Activated naive CD8-positive, alpha-beta T cell treated with anti-CD3 and anti-CD28 coated beads, Interleukin-2, amount 50 U/mL, for 16 hours (primary cell): ENCODE measurements at regions not wholly inside any gene's neighbourhood (a gene's known extent, or its start where the extent isn't known, plus 50 kb on each side); places are given as distances from the start of the nearest gene placed in this dataset.

Experiments
- DNase-seq: peaks from one replicate; pipeline ENCODE4 v3.0.0-alpha.2; 2020; ENCODE audit warnings: low read depth, low spot score

DNA sequence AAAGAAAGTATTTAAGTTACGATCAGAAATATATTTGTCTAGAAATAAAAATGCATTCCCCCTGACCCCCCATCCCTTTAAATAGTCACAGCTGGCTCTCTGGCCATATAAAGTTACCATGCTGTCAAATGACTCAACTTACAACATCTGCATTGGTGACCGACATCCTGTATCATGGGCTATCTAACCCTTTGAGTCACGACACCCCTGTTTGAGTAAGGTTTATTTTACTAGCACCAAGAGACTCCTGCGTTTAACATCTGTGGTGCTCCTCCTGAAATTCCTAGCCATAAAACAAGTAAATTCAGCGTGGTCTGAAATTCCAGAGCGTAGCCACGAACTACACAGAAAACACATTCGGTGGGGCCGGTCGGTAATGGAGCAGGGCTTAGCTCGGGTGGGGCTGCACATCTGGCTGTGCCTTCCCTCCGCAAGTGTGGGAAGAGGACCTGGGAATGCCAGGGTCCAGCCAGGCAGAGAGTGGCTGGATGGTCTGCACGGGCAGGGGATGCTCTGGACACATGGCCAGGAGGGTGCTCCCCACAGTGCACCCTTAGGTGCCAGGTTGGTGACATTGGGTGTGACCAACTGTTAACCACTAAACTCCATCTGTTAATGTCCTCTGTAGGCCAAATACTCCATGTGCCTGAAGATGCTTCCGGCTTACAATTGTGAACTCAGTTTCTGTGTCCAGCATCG lies 53.0 kb upstream of the CLDN14 start:
- no peak for DNase-seq

DNA sequence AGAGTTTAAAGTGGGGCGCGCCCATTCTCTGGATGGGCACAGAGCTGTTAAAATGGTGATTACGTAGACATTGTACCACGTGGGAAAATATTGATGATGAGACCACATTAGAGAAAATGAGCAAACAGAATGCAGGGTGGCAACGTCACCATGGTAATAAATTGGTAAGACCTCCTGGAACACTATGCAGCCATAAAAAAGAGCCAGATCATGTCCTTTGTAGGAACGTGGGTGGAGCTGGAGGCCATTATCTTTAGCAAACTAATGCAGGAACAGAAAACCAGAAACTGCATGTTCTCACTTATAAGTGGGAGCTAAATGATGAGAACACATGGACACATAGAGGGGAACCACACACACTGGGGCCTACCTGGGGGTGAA lies 53.5 kb upstream of the CLDN14 start:
- DNase-seq = no peak

DNA sequence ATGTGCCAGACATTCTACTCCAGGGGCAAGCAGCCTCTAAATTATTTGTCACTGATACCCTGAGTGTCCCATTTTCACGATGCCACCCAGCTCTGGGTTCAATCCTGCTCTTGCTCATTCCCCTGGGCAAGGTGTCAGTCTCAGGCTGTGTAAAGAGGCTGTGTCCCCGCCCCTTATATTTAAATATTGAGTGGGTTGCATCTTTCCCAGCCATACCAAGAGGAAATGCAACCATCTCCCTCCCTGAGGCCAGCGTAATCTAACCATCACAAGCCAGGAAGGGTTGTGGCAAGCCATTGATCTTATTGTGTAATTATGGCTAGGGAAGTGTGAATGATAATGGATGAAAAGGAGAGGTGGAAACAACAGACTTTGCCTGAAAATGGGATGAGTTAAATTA lies 54.7 kb upstream of the CLDN14 start:
- no peak for DNase-seq

DNA sequence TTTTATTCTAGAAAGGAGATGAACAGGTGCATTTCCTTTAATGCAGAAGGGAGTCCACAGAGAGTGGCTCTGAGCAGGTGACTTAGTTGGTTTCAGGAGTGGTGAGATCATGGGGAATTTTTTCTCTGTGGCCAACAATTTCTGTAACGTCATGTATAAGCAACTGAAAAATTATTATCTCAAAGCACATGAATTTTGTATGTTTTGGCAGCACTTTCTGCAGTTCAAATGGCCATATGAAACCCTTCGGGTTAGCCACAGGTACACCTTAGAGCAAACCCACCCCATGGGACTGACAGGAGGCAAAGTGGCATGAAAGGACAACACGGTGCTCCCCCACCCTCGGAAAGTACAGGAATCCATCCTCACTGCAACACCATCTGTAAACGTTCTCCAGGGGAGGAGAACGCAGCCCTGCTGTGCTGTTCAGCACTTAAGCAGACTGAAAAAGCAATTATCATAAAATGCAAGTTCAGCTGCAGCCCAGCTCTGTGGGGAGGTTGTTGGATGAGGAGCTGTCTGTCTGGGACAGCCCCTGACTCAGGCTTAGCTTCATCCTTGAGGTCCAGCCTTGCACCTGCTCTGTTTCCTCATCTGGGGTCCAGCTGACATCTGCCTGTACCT lies 55.8 kb upstream of the CLDN14 start:
- DNase-seq = no peak

DNA sequence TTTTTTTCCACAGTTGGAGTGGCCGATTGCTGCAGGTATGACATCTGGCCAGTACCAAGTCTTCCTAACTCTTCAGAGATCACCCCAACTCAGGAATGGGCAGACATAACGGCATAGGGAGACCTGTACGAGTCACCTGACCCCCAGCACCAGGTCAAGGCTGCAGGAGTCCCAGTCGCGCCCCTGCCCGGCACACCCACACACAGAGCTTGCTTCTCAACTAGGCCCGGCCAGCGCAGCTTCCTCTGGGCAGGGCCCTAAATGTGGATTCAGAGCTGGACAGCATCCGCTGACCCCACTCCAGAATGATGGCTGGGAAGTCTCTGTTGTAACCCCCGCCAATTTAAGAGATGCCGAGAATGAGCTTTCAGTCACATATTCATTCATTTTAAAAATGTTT lies 58.8 kb upstream of the CLDN14 start:
- no peak for DNase-seq

DNA sequence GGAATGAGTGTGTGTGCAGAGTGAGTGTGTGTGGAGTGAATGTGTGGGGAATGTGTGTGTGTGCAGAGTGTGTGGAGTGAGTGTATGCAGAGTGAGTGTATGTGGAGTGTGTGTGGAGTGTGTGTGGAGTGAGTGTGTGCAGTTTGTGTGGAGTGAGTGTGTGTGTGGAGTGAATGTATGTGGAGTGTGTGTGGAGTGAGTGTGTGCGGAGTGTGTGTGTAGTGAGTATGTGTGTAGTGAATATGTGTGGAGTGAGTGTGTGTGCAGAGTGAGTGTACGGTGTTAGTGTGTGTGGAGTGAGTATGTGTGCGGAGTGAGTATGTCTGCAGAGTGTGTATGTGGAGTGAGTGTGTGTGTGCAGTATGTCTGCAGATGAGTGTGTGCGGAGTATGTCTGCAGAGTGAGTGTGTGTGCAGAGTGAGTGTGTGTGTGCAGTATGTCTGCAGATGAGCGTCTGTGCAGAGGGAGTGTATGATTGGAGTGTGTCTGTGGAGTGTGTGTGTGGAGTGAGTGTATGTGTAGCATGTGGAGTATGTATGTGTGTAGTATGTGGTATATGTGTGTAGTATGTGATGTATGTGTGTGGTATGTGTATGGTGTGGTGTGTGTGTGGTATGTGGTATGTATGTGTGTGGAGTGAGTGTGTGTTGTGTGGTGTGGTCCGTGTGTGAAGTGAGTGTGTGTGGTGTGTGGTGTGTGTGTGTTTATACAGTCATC lies 59.7 kb upstream of the CLDN14 start:
- no peak for DNase-seq

DNA sequence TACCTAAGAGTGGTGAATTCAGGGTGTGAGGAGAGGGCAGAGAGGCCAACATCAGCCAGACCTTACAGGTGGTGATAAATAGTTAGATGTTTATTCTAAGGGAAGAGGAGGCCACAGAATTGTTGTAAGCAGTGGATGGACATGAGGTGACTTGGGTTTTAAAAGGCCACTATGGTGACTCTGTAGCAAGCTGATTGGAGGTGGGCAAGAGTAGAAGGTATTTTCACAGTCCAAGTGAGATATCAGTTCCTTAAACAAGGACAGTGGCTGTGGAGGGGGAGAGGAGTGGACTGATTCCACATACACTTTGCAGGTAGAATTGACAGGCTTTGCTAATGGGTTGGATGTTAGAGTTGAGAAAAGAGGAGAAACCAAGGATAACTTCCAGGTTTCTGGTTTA lies 60.8 kb upstream of the CLDN14 start:
- no peak for DNase-seq

DNA sequence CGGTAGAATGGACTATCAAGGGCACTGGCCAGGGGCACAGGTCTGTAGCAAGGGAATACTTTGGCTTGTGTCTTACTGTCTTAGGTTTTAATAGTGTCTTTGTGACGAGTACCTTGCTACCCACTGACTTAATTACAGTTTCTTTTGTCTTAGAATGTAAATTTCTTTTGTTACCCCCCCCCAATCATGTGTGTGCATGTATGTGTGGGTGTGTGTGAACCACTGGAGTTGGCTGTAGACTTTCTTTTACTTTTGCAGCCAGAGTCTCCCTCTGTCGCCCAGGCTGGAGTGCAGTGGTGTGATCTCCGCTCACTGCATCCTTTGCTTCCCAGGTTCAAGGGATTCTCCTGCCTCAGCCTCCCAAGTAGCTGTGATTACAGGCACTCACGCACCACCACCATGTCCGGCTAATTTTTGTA lies 61.8 kb upstream of the CLDN14 start:
- no peak for DNase-seq

DNA sequence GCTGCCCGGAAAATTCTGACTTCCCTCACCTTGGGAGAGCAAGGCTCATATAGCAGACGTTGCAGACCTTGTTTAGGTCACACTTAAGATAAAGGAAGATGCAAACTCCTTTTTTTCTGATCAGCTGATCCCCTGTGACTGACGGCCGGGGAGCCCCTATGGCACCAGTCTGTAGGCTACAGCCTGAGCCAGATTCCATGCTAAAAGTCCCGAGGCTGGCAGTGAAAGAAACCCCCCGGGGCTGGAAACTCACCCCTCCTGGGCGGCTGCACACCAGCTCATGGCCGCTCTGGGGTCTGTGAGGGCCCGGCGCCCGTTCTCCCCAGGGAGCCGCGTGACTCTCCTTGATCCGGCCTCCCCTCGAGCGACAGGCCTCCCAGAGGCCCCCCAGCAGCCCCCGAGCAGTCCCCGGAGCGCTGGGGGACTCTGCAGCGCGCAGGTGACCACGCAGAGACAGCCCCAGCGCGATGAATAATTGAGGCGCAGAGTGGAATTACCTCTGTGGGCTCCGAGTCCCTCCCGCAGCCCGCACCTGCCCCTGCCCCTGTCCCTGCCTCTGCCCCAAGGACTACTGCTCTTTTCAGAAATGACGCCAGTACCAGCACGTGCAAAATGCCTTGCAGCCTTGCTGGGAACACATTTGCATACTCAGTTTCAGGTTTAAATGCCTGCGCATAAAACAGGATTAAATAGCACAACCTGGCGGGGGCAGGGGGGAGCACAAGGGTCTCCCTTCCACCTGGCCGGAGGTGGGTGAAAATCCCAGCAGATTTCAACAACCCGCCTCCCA lies 62.6 kb upstream of the CLDN14 start:
- no peak for DNase-seq

DNA sequence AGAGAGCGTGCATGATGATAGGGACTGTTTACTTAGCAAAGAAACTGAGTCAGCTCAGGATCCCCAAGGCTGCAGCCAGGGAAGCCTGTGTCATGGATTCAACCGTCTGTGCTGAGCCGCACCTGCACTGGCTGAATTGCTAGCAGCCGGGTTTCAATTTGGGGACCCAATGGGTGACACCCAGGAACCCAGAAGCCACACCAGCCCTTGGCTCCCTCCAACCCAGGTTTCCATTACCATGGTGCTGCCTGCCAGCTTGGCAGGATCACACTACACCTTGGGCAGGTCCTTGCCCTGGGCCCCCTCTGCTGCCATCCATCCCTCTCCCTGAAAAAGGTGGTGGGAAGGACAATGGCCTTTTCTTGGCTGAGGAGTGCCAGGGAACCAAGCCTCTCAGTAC lies 64.0 kb upstream of the CLDN14 start:
- no peak for DNase-seq

DNA sequence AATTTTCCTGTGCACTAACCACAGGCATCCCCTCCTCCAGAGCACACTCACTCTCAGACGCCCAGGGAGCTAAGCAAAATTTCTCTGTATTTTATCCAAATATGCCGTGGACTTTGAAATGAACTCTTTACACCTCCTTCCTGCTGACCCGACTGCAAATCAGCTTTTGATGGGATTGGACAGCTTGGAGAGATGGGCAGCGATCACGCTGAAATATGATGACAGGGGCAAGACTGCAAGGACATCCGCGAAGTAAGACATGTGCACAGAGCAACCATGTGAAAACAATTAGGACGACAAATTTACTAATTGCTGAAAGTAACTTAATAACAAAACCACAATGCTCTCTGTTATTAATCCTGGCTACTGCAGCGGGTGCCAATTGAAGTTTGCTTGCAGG lies 64.6 kb upstream of the CLDN14 start:
- no peak for DNase-seq

DNA sequence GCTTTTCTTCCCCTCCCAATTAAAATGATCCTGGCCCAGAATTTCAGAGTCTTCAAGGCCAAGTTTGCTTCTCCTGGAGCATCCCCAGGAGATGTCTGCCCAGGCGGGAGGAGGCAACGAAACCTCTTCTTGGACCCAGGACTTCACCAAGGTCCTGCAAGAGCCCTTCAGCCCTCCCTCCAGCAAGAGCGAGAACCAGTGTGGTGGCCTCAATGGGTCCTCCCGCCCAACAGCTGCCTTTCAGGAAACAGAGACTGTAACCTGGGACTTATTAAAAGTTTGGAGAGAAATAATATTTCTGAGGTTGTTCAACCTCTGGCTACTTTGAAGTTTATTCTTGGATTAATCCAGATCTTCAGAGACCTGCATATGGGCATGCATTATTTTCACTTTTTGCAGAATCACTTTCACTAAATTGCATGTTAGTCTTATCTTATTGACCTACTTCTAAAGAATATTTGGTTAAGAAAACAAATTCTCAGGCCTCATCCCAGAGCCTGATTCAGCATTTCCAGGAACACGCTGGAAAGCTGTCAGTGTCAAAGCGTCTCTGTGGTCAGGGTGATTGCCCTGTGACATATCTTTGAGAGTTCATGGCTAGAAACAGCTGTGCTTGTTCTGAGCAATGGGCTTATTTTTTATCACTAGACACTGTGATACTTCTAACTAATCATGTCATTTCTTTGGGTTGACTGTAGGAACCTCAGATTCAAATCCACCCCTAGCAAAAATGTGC lies 66.0 kb upstream of the CLDN14 start:
- no peak for DNase-seq

DNA sequence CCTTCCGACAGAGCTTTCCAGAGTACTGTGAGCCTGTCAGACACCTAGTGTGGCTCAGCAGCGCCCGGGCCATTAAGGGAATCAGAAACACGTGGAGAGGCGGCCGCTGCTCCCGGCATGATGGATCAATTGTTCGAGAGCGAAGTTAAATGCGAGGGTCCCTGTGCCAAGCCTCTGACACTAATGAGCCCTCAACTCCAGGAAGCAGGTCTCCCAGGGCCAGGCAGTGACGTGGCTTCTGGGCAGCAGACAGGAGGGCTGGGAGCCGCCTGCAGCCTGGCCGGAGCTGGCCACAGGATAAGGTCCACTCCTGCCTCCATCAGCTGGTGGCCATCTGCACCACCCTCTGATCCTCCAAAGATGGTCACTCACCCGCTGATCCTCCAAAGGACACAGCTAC lies 67.5 kb upstream of the CLDN14 start:
- no peak for DNase-seq

DNA sequence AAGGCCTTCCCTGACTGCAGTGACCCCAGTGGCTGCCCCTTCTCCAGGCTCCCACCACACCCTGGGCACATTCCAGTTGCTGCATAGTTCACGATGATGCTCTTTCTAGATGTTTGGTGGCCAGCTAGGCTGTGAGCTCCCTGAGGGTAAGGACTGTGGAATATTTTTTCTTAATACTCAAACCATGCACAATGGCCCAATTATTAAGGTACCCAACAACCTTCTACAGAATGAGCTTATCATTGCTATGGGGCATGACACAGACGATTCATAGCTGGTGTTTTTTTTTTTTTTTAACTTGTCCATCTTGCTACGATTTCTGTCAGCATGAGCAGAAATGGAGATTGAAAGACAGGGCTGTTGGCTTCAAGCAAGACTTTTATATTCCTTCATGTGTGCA lies 68.9 kb upstream of the CLDN14 start:
- no peak for DNase-seq

DNA sequence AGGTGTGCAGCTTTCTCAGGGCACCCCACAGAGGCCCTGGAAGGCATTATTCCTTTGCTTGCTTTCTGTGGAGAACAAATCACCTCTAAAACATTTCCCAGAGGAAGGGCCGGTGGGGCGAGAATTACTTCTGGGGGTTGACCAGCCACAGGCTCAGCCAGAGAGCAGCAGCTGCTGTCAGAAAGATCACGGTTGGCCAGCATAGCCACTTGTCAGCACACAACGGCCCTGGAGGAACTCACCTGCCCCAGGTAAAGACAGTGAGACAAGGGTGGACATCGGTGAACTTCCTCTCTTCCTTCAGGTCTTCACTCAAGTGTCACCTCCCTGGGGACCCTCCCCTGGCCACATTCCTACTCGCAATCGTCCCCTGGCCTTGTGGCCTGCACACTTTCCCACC lies 69.5 kb upstream of the CLDN14 start:
- no peak for DNase-seq

DNA sequence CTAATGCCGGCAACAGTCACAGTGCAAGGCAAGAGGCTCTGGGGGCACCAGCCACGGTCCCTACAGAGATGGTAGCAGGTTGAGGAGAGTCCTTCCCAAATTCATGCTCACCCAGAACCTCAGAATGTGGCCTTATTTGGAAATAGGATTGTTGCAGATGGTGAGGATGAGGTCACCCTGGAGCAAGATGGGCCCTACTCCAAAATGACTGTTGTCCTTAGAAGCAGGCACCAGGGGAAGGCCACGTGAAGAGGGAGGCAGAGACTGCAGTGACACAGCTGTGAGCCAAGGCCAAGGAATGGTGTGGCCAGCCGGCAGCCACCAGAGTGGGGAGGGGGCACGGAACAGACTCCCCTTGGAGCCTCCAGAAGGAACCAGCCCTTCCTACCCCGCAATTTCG lies 70.8 kb upstream of the CLDN14 start:
- no peak for DNase-seq

DNA sequence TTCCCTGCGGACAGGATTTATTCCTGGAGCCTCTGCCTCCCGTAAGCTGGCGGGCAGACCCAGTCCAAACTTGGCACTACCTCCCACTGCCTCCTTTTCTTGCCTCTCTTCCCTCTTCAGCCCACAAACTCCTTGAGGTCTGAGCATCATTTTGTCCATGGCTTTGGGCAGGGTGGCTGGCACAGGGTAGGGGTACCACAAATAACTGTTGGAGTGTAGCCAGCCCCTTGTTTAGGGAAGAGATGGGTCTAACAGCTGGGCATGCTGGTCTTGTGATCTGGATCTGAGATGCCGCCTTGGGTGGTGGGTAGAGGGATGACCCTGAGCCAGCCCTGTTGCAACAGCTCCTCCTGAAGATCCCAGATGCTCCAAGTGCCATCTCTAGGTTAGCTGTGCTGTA lies 71.4 kb upstream of the CLDN14 start:
- DNase-seq = no peak

DNA sequence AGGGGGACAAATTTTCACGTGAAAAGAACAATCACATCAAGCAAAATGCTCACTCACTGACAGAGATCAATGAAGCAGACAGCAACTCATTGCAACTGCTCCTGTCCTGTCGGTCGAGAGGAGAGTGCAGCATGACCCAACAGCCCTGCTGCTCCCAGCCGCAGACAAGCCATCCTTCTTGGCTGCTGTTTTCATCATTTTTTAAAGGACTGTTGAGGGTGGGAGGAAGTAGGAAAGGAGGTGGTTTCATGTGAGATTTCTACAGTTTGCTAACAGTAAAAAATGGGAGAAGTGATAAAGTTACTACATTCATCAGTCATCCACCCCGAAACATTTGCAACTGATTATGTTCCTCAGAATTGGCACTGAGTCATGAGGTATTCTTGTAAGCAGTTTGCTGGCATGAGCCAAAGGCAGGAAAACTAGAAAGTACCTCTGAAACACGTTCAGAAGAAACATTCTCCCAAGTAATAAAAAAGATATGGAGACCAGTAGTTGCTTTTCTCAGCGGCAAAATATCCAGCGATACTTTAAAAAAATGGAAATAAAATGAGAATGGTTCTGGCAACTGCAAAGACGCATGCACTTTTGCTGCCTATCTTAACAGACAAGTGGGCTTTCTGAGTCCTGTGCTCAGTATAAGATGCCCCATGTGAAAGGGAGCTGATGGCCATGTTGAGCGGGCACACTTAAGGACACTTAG lies 72.0 kb upstream of the CLDN14 start:
- no peak for DNase-seq

DNA sequence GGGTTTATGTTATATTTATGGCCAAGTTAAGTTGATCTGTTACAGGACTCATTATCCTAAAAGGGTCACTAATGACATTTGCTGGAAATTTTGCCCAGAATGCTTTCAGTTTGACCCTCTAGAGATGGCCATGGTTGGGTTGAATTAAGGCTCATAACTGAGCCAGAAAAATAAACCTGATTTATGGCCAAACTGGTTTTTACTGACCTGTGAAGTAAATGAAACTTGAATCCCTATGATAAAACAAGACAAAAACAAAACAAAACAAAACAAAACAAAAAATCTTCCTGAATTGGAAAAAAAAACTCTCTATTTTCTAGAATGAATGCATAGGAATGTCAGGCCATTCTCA lies 72.5 kb upstream of the CLDN14 start:
- no peak for DNase-seq

DNA sequence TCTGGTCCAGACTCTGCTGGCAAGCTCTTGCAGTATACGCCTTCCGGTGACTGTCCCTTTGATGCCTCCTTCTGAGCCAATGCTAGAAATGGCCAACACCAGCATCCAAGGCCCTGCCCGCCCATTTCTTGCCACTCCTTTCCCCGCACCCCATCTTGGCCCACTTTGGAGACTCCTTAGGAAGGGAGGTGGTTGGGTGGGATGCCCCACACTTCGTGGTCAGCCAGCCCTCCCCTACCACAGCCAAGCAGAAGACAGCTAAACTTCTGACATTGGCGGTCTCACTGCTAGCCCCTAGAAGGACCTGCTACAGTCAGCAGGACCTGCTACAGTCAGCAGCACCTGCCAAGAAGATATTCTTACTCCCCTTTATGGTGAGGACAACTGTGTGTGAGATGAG lies 73.5 kb upstream of the CLDN14 start:
- no peak for DNase-seq
